ENCODE measurements at regions not wholly inside any gene's neighbourhood (a gene's known extent, or its start where the extent isn't known, plus 50 kb on each side); places are given as distances from the start of the nearest gene placed in this dataset.

DNA sequence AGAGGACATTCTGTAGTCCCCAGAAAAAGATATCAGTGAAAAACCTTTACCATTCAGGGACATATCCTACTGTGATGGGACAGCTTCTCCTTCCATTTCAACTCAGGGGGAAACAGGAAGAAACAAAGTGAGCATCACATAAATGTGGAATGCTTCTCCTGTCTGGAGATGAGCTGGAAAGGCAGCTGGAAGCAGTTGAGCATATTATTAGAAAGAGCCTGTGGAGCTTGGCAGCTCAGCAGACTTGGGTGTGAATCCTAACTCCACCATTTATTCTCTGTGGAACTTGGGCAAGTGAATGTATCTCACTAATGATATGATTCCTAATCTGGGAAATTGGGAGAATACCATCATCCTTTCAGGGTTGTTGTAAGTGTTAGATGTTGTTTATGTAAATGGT, 232.1 kb upstream of the F9 start:
- H2BK12ac ChIP-seq (ENCODE audit: insufficient read length, low read depth, low read length): no peak overlapping the region

More for the DNA sequence above, 232.1 kb upstream of the F9 start:
- TF ChIP-seq CTCF (conservative IDR thresholded peaks at IDR 0.05): no peak
- Histone ChIP-seq H3K56ac (ENCODE audit: insufficient read length, low read depth, low read length) (no peak overlapping the region), H2BK120ac (ENCODE audit: low read depth, low read length, poor library complexity, severe bottlenecking) (no peak overlapping the region), H3K9ac (ENCODE audit: extremely low read depth, insufficient read length, low read length) (no peak overlapping the region), H4K5ac (ENCODE audit: insufficient read length, low read depth, low read length) (no peak overlapping the region), H2AFZ (ENCODE audit: low read length) (no peak overlapping the region), H3K79me1 (ENCODE audit: insufficient read depth, low read depth, low read length, poor library complexity, severe bottlenecking) (no peaks in the 10 kb centered on the region), H2AK5ac (ENCODE audit: insufficient read length, low read length) (no peak overlapping the region), H2BK15ac (ENCODE audit: low read depth, low read length) (no peak overlapping the region), H3K18ac (ENCODE audit: insufficient read length, low read depth, low read length) (no peak overlapping the region), H2BK5ac (ENCODE audit: insufficient read length, low read length) (no peak overlapping the region), H3K14ac (ENCODE audit: insufficient read depth, low read length) (no peak overlapping the region), H4K8ac (replicated peaks; ENCODE audit: insufficient read length, low read depth, low read length) (no peak overlapping the region), H3K4me2 (ENCODE audit: insufficient read depth, insufficient read length, low read length) (no peak overlapping the region), H3K23me2 (ENCODE audit: insufficient read length, low read depth, low read length, poor library complexity, severe bottlenecking) (no peaks in the 10 kb centered on the region), H4K20me1 (ENCODE audit: control insufficient read depth, insufficient read depth, insufficient read length) (no peaks in the 10 kb centered on the region), H3K9me3 (ENCODE audit: control insufficient read depth, low read depth, low read length) (no peaks in the 10 kb centered on the region), H3K27ac (ENCODE audit: insufficient read length, low read depth, low read length) (no peak overlapping the region), H3K4ac (ENCODE audit: low read depth, low read length) (no peak overlapping the region), H3K27me3 (ENCODE audit: insufficient read depth, low read length) (no peaks in the 10 kb centered on the region), H3K23ac (ENCODE audit: insufficient read length, low read depth, low read length) (no peak overlapping the region), H3K4me1 (ENCODE audit: insufficient read depth, low read length) (no peaks in the 10 kb centered on the region; the same call in 1 of the 2 replicates), H3K79me2 (ENCODE audit: insufficient read depth, low read length) (no peaks in the 10 kb centered on the region), H3T11ph (ENCODE audit: low read length) (no peak overlapping the region), H4K91ac (ENCODE audit: insufficient read length, low read depth, low read length) (no peak overlapping the region), H2BK20ac (ENCODE audit: low read depth, low read length, poor library complexity, severe bottlenecking) (no peak overlapping the region)
- Mint-ChIP-seq H3K27me3 (ENCODE audit: low read depth) (no peaks in the 10 kb centered on the region), H3K9me3 (peaks cover 0 to 6% of the 10 kb centered on the region in 2 experiments; a peak in 1 of 5 replicates), H3K36me3 (ENCODE audit: insufficient read depth in 1 of 3, low read depth in 3 of 3) (no peaks in the 10 kb centered on the region), H3K4me1 (peaks cover 16 to 21% of the 10 kb centered on the region in 2 experiments), H3K4me3 (no peak overlapping the region), H3K27ac (no peak overlapping the region)
- no peak for DNase-seq
